ENCODE measurements at regions not wholly inside any gene's neighbourhood (a gene's known extent, or its start where the extent isn't known, plus 50 kb on each side); places are given as distances from the start of the nearest gene placed in this dataset.

DNA sequence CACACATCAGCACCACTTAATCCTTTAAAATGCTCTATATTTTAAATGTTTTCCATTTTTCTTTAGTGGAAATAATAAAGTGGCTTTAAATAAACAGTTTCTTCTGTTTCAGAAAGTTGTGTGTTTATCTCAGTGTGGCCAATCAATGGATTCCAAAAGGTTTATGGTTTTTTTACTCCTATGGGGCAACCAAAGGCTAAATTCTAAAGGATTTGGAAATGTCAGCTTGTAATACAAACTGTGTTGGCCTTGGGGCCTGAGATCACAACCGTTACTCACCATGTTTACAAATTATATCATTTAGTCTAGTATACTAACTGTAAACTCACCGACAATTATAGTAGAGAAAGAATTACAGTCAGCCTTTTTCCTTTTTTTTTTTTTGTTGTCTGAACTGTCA, 827.2 kb downstream of the EPHA4 start (continued):
- TF ChIP-seq CHD7 (IDR thresholded peaks at IDR 0.05; ENCODE audit: low read depth, low read length) (no peak), ZNF561 (CRISPR knock-in tag; conservative IDR thresholded peaks at IDR 0.05) (no peak), ZNF140 (CRISPR knock-in tag; IDR thresholded peaks at IDR 0.05) (no peak)

Data from K562 (cell line).